Tibial nerve (tissue), 4 donors: ENCODE measurements at regions not wholly inside any gene's neighbourhood (a gene's known extent, or its start where the extent isn't known, plus 50 kb on each side); places are given as distances from the start of the nearest gene placed in this dataset.

ENCODE experiments used
- DNase-seq, 2 donors: peaks; one replicate each; pipeline ENCODE4 v3.0.0-alpha.2; 2019; ENCODE audit warnings: low spot score in 2 of 2
- H3K27ac ChIP-seq, 4 donors: fragments of 200-600 bp; sonication (generic) in 3 of 4; one replicate each; pipeline ENCODE4 v1.5.1; 2017 to 2019; ENCODE audit warnings: mild to moderate bottlenecking in 1 of 4
- H3K27me3 ChIP-seq, 2 donors: fragments of 200-600 bp; sonication (generic) in 1 of 2; one replicate each; pipeline versions ENCODE4 v1.5.1 to v1.6.0; 2017 to 2019
- H3K36me3 ChIP-seq, 3 donors: fragments of 200-600 bp; sonication (generic); one replicate each; pipeline ENCODE4 v1.5.1; 2018 to 2019
- H3K4me1 ChIP-seq, 4 donors: fragments of 200-600 bp; sonication (generic) in 3 of 4; one replicate each; pipeline ENCODE4 v1.5.1; 2017 to 2019
- H3K4me3 ChIP-seq, 4 donors: fragments of 200-600 bp; sonication (generic) in 3 of 4; one replicate each; pipeline ENCODE4 v1.5.1; 2017 to 2019; ENCODE audit warnings: mild to moderate bottlenecking in 1 of 4, moderate library complexity in 1 of 4
- H3K9me3 ChIP-seq, 4 donors: fragments of 200-600 bp; sonication (generic) in 3 of 4; one replicate each; pipeline ENCODE4 v1.5.1; 2017 to 2019
- CTCF ChIP-seq, 5 experiments: fragments of 200-600 bp in 3 of 5; fragments of 450-650 bp in 2 of 5; sonication (generic) in 3 of 5; IDR thresholded peaks; one replicate each; pipeline ENCODE4 v1.5.1; 2016 to 2019; ENCODE audit warnings: antibody characterized with exemption in 5 of 5, mild to moderate bottlenecking in 3 of 5, moderate library complexity in 2 of 5
- EP300 ChIP-seq, 2 donors: sonication (generic); formaldehyde crosslinking; IDR thresholded peaks; one replicate each; pipeline ENCODE4 v1.6.1; 2017; ENCODE audit warnings: antibody characterized with exemption in 2 of 2, mild to moderate bottlenecking in 1 of 2
- POLR2A ChIP-seq, 2 donors: fragments of 450-650 bp; IDR thresholded peaks; one replicate each; pipeline ENCODE4 v1.6.1; 2017; ENCODE audit warnings: antibody characterized with exemption in 2 of 2, mild to moderate bottlenecking in 2 of 2, moderate library complexity in 2 of 2
- WGBS, 2 donors: methylation state at CpG; one replicate each; pipeline ENCODE4 v1.1.5; 2018; 5-methylcytosine and 5-hydroxymethylcytosine counted together

DNA sequence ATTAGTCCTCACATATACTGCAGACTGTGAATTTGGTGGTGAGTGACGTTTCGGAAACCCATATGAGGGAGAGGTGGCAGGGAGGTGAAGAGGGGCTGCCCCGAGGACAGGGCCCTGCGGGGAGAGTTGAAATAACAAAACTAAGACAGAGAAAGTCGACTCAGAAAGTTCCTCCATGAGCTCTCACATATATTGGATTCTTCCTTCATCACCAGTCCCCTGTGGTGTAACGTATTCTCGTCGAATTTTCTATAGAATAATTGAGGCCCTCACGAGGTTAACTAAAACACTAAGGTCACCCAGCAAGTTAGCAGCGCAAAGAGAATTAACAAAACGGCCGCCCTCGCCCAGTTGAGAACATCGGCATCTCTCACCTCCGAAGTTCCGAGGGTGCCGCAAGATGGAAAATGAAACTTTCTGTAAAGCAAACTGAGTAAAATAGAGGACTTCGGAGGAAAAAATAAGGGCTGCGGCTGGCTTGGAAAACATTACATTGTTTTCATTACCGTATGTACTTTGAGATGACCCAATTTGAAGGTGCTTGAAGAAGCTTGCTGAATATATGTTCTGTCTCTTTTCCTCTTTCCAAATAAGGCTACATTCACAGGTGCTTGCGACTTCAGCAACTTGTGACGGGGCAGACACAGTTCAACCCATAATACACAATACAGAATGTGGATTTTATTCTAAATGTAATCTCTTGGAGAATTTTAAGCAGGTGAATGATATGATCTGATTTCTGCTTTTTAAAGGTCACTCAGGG is 490.9 kb upstream of the JARID2 start:
- 86 to 89% methylated on average over 22 of the region's 22 CpGs for WGBS, 2 donors
- Histone ChIP-seq H3K27me3 (no peaks in the 10 kb centered on the region), H3K4me1 (no peaks in the 10 kb centered on the region), H3K36me3 (no peaks in the 10 kb centered on the region), H3K4me3 (no peak overlapping the region), H3K27ac (no peak overlapping the region), H3K9me3 (no peaks in the 10 kb centered on the region)
- no peak for TF ChIP-seq POLR2A (IDR thresholded peaks at IDR 0.05)
- no peak for DNase-seq

GRCh38 chr6:14756340-14756739 is 489.5 kb upstream of the JARID2 start:
- no peak for TF ChIP-seq EP300 (IDR thresholded peaks at IDR 0.05)
- TF ChIP-seq POLR2A (IDR thresholded peaks at IDR 0.05): no peak
- TF ChIP-seq CTCF (IDR thresholded peaks at IDR 0.05): no peak
- H3K36me3 ChIP-seq: no peaks in the 10 kb centered on the region
- H3K4me1 ChIP-seq: no peaks in the 10 kb centered on the region
- H3K9me3 ChIP-seq: no peaks in the 10 kb centered on the region
- WGBS, 2 donors: 93 to 95% methylated on average over 3 of the region's 3 CpGs
- no peaks in the 10 kb centered on the region for H3K27me3 ChIP-seq
- H3K27ac ChIP-seq: no peak overlapping the region
- DNase-seq: no peak
- no peak overlapping the region for H3K4me3 ChIP-seq

- Histone ChIP-seq H3K4me3 (no peak overlapping the region), H3K4me1 (no peaks in the 10 kb centered on the region), H3K36me3 (no peaks in the 10 kb centered on the region), H3K9me3 (no peaks in the 10 kb centered on the region), H3K27me3 (no peaks in the 10 kb centered on the region), H3K27ac (no peak overlapping the region)
- TF ChIP-seq EP300 (IDR thresholded peaks at IDR 0.05) (no peak), CTCF (IDR thresholded peaks at IDR 0.05) (no peak), POLR2A (IDR thresholded peaks at IDR 0.05) (no peak)
- no peak for DNase-seq
- 97 to 100% methylated on average over 1 of the region's 1 CpG for WGBS, 2 donors
Observed at GRCh38 chr6:14757014-14757413, 488.9 kb upstream of the JARID2 start.

DNA sequence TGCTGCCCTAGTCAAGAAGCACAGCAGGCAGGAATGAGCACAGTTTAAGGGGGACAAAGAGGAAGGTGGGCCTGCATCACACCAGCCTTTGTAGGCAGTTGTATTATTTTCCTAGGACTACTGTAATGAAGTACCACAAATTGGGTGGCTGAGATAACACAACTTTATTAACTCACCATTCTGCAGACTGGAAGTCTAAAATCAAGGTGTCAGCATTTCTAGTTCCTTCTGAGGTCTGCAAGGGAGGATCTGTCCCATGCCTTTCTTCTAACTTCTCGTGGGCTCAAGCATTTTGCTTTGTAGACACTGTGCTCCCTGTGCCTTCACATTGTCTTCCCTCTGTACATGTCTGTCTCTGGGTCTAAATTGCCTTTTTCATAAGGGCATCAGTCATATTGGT is 488.5 kb upstream of the JARID2 start:
- H3K36me3 ChIP-seq: no peaks in the 10 kb centered on the region
- TF ChIP-seq EP300 (IDR thresholded peaks at IDR 0.05) (no peak), POLR2A (IDR thresholded peaks at IDR 0.05) (no peak), CTCF (IDR thresholded peaks at IDR 0.05) (no peak)
- no peaks in the 10 kb centered on the region for H3K4me1 ChIP-seq
- H3K27ac ChIP-seq: no peak overlapping the region
- DNase-seq: no peak
- 72 to 82% methylated on average over 1 of the region's 1 CpG for WGBS, 2 donors
- no peaks in the 10 kb centered on the region for H3K9me3 ChIP-seq
- H3K27me3 ChIP-seq: no peaks in the 10 kb centered on the region
- no peak overlapping the region for H3K4me3 ChIP-seq

GRCh38 chr6:14758421-14759081 is 487.3 kb upstream of the JARID2 start:
- 89 to 91% methylated on average over 8 of the region's 8 CpGs for WGBS, 2 donors
- H3K27me3 ChIP-seq: no peaks in the 10 kb centered on the region
- no peaks in the 10 kb centered on the region for H3K4me1 ChIP-seq
- H3K4me3 ChIP-seq: no peak overlapping the region
- no peak overlapping the region for H3K27ac ChIP-seq
- no peak for DNase-seq
- TF ChIP-seq POLR2A (IDR thresholded peaks at IDR 0.05): no peak
- TF ChIP-seq CTCF (IDR thresholded peaks at IDR 0.05): no peak
- no peak for TF ChIP-seq EP300 (IDR thresholded peaks at IDR 0.05)
- no peaks in the 10 kb centered on the region for H3K9me3 ChIP-seq
- no peaks in the 10 kb centered on the region for H3K36me3 ChIP-seq
